Kasumi-1 (cell line): ENCODE measurements at regions not wholly inside any gene's neighbourhood (a gene's known extent, or its start where the extent isn't known, plus 50 kb on each side); places are given as distances from the start of the nearest gene placed in this dataset.
"Not testable (repeated sequence)": the region's sequence is repeated elsewhere in the genome, so short reads cannot be mapped to it uniquely, and the experiment has no call there.

Experiments used
- DNase-seq, 2 experiments: peaks; one replicate each; lab custom pipeline; 2025; lab: John Stamatoyannopoulos, UW

DNA sequence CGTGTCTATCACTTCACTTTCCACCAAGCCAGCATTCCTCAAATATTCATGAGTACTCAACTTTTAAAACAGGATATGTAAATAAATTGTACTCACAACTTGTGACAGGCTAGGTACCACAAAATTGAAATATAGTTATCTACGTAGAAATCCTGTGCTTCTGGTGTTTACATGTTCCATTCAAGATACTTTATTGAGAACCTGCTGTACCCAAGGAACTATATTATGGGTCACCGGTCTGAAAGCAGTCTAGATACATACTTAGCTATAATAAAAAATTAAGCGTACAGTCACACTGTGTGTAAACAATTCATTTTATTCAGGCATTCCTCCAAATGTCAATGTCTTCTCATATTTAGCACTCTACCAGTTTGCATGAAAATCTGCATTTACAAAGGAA lies 482.2 kb upstream of the SOX9 start:
- DNase-seq = no peak

DNA sequence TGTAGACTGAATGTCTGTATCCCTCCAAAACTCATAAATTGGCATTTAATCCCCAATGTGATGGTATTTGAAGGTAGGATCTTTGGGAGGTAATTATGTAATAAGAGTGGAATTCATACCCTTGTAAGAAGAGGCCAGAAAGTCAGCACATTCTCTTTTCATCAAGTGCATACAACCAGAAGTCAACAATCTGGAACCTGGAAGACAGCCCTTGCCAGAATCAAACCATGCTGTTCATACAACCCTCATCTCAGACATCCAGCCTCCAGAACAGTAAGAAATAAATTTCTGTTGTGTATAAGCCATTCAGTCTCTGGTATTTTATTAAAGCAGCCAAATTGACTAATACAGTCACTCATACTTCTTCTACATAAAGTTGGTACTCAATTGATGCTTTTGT lies 481.0 kb upstream of the SOX9 start:
- no peak for DNase-seq

- DNase-seq = not testable (repeated sequence)
Observed at GRCh38 chr17:71646890-71647289, 473.9 kb upstream of the SOX9 start.

- DNase-seq = not testable (repeated sequence)
Observed at GRCh38 chr17:71648342-71648741, 472.5 kb upstream of the SOX9 start.

DNA sequence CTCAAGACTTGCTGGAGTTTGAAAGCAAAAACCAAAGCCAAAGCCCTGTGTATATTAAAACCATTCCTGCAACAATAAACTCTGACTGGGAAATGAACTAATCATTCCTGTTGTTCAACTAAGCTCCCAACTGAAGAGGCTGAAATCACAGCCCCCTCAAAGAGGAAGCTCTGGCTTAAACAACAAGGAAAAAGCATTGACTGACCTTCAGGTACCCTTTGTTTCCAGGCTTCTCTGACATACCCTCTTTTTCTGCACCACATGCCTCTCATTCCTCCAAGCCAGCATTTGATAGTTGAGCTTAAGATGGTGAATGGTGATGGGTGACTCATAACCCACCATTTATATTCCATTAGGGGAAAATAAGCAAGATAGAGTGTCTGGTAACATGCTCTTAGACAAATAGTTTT lies 470.9 kb upstream of the SOX9 start:
- no peak for DNase-seq

DNA sequence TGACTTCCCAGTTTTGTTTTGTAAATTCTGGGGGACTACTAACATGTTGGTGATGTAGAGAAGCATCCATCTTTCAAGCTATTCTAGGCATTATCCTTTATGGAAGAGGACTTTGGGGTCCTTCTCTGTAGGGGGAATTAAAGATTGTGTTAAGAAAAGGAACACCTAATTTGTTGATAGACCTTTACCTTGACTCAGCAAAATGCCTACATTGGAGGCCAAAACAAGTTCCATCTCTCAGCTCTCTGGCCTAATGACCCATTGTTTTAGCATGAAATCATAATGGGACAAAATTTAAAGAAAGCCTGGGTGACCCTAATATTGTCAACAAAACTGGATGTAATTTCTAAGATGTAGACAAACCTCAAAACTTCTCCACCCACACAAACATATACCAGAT lies 465.3 kb upstream of the SOX9 start:
- DNase-seq = no peak

GRCh38 chr17:71656964-71657858 lies 463.6 kb upstream of the SOX9 start:
- no peak for DNase-seq

- no peak for DNase-seq
Observed at GRCh38 chr17:71658996-71659395, 461.8 kb upstream of the SOX9 start.

GRCh38 chr17:71664861-71665260 lies 456.0 kb upstream of the SOX9 start:
- no peak for DNase-seq

DNA sequence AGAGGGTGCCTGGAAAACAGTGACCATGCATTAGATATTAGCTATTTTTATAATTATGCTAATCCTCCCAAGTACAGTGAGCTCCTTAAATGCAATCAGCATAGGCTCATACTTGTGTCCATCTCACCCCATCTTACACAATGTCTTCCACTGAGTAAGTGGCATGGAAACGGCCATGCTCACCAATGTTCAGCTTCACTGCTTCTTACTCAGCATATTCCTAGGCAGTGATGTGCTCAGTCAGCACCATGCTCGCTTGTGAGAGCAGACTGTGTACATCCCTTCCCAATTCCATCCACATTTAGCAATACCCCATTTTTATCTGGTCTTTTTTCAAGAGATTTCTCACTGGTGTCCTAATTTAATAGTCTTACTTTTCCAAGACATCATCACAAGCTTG lies 454.8 kb upstream of the SOX9 start:
- no peak for DNase-seq

GRCh38 chr17:71667661-71668060 lies 453.2 kb upstream of the SOX9 start:
- no peak for DNase-seq

DNA sequence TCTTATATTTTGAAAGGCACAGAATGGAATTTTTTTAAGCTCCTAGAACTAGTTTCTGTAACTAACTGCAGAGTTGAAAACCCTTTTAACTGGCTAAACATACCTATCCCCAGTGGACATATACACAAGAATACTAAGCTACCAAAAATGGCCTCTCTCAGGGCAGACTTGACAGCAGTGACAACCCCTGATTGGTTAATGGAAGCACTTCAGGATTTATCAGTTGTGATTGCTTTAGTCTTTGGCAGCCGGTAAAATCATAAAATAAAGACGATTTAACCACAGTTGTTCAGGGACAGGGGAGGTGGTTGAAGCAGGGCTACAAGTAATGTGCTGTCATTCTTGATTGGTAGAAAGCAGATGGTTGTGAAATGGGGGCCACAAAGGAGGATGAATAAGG lies 452.0 kb upstream of the SOX9 start:
- DNase-seq = no peak

- DNase-seq = no peak
Observed at GRCh38 chr17:71677439-71677838, 443.4 kb upstream of the SOX9 start.

GRCh38 chr17:71679832-71680231 lies 441.0 kb upstream of the SOX9 start:
- DNase-seq = no peak

DNA sequence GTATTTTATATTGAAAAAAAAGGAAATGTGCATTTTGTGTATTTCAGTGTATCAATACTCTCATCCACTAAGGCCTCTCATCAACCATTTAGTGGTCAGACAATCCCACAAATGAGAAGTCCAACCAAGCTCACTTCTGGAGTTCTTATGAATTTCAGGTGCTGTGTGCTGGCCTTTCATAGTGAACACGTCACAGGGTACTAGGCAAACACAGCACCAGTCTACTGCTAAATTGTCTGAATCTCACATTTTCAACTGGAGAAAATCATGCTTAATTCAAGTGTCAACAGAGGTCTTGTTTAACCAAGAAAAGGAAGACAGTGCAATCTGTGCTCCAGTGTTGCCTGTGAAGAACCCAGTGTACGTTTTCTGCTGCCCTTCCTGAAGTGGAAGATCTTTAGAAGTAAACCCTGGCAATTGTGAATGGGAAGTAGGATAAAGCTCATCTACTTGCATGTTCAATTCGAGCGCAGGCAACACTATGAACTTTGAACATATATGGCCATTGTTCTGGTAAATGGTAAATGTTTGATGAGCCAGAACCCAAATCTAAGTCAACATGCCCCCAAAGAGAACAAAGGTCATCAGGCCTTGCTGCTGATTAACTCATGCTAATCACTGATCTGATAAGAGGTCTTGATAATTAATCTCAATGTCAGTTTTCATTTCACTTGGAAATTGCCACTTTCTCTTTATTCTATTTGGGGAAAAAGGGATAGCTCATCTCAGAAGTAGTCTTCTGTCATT lies 439.2 kb upstream of the SOX9 start:
- DNase-seq = no peak

DNA sequence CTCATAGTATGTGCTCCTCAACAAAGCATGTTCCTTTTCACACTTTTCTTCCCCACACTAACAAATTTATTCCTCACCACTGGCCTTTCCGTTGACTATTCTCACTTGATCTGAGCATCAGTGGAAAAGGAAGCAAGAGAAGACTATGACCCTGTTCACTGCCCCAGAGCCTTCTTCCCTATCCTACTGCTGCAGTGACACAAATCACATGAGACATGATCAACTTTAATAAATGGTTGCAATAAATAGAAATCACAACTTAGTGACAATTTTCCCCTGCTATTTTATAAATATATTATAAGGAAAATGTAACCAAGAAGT lies 438.7 kb upstream of the SOX9 start:
- no peak for DNase-seq

DNA sequence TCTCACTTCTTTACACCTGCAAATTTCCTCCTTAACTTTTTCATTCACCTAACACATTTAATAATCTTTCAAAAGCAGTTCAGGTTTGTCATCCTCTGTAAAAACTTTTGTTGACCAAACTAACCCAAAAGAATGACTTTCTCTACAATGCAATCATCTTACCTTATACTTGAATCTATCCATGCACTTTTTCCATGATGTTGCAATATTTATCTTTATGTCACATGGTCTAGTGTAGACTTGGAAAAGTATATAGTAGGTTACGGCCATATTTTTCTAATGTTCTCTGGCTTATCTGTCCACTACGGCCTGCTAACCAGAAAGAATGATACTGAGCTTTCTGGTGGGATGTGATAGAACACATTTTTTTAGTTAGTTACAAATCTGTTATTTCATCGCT lies 431.0 kb upstream of the SOX9 start:
- no peak for DNase-seq

- no peak for DNase-seq
Observed at GRCh38 chr17:71699907-71700306, 420.9 kb upstream of the SOX9 start.

- no peak for DNase-seq
Observed at GRCh38 chr17:71703701-71704100, 417.1 kb upstream of the SOX9 start.

DNA sequence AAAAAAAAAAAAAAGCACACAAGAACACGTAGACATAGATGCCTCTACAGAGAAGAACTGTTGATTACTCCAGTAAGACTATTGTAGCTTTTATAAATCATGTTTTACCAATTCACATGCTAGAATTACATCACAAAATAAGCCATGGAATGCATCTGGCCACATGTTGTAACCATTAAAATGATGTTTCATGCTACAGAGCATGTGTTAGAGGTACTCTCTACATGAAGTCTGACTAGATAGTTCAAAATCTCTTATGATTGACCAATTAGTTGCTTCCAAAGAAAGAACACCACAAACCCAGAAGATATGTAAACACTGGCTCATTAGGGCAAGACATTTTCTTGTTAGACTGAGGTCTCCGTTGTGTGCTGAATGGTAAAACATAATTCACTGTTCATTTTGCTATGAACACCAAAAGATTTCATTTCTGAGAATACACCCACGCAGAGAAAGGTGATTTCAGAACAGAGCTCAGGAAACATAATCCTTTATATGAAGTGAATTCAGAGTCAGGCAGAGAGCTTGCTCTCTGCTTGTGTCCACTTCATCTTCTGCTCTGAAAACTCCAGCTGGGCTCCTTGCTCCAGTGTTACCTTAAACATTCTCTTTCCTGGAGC lies 411.4 kb upstream of the SOX9 start:
- DNase-seq = no peak

DNA sequence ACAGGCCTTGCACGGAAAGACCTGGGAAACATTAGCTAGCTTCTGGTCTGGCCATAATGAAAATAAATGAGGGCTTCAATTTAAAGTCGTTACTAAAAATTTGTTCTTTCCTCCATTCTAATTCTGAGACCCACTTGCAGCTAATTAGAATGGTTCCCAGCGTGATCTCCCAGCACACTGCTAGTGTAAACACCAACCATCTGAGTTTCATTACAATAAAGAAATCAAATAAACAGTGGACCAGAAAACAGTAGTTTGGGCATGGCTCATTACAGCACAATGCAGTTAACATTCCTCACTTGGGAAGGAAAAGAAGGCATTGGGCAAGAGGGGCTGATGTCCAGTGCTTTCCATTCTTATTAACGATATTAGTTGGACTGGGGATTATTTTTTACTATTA lies 410.9 kb upstream of the SOX9 start:
- DNase-seq = no peak

- no peak for DNase-seq
Observed at GRCh38 chr17:71710816-71711215, 410.0 kb upstream of the SOX9 start.

DNA sequence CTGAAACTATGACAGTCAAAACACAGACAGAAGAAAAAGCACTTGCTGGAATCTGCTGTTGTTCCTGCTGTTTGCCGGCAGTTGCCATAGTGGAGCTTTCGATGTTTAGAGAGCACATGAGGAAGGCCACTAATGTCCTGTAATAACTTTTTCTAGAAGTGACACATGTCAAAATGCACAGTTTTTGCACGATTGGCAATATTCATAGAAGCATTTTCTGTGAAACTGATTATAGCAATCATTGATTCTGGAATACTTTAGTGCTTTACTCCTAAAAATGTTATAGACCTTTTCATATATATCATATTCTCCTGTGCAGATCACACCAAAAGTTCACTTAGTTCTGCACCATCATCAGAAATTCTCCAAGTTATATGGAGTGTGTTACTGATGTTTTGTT lies 407.0 kb upstream of the SOX9 start:
- DNase-seq = no peak
